Nephron (organoid): ENCODE measurements at regions not wholly inside any gene's neighbourhood (a gene's known extent, or its start where the extent isn't known, plus 50 kb on each side); places are given as distances from the start of the nearest gene placed in this dataset.

ENCODE experiments used
- H3K27ac Mint-ChIP-seq, 3 experiments: 2 replicates each; pipeline ENCODE4 v1.8.0; 2020; ENCODE audit warnings: mixed read lengths in 3 of 3, mild to moderate bottlenecking in 2 of 3, moderate library complexity in 1 of 3
- H3K27me3 Mint-ChIP-seq: 2 replicates; pipeline ENCODE4 v1.8.0; 2021; ENCODE audit warnings: low read depth, mild to moderate bottlenecking, moderate library complexity, mixed read lengths
- H3K36me3 Mint-ChIP-seq: 2 replicates; pipeline ENCODE4 v1.8.0; 2020; ENCODE audit warnings: low read depth, mixed read lengths
- H3K4me1 Mint-ChIP-seq: 2 replicates; pipeline ENCODE4 v1.8.0; 2020; ENCODE audit warnings: mixed read lengths
- H3K4me3 Mint-ChIP-seq, 3 experiments: 2 replicates each; pipeline ENCODE4 v1.8.0; 2020; ENCODE audit warnings: mild to moderate bottlenecking in 3 of 3, mixed read lengths in 3 of 3, moderate library complexity in 2 of 3
- H3K9me3 Mint-ChIP-seq: 2 replicates; pipeline ENCODE4 v1.8.0; 2020; ENCODE audit warnings: mixed read lengths
- TF ChIP-seq, protein P1 (sequence below), 3 experiments: fragments of 200-600 bp; sonication (generic); IDR thresholded peaks; one replicate each; pipeline ENCODE4 v1.5.0; 2021; ENCODE audit warnings: antibody characterized with exemption in 3 of 3; ENCODE audit not compliant: unreplicated experiment in 3 of 3

DNA sequence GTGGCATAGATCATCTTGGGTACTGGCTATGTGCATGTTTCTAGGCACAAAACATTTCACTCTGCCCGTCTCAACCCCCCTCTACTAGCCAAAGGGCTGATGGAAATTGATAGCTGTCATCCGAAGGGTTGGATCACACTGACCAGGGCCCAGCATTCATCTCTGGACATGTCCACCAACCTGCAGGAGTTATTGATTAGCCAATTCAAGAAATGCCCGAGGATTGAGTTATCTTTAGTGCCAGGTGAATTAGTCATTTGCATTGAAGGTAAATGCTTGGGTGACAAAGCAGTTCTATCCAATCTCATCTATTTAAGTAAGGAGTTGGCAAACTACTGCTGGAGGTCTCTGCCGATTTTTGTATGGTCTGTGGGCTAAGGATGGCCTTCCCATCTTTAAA, 80.1 kb downstream of the CD164 start:
- Mint-ChIP-seq H3K27me3 (peaks cover 4% of the 10 kb centered on the region), H3K27ac (no peak overlapping the region), H3K36me3 (no peaks in the 10 kb centered on the region), H3K4me1 (peaks cover 41% of the 10 kb centered on the region), H3K9me3 (no peaks in the 10 kb centered on the region), H3K4me3 (no peak overlapping the region)
- TF ChIP-seq, protein P1, sequence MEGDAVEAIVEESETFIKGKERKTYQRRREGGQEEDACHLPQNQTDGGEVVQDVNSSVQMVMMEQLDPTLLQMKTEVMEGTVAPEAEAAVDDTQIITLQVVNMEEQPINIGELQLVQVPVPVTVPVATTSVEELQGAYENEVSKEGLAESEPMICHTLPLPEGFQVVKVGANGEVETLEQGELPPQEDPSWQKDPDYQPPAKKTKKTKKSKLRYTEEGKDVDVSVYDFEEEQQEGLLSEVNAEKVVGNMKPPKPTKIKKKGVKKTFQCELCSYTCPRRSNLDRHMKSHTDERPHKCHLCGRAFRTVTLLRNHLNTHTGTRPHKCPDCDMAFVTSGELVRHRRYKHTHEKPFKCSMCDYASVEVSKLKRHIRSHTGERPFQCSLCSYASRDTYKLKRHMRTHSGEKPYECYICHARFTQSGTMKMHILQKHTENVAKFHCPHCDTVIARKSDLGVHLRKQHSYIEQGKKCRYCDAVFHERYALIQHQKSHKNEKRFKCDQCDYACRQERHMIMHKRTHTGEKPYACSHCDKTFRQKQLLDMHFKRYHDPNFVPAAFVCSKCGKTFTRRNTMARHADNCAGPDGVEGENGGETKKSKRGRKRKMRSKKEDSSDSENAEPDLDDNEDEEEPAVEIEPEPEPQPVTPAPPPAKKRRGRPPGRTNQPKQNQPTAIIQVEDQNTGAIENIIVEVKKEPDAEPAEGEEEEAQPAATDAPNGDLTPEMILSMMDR (IDR thresholded peaks at IDR 0.05; ENCODE audit: unreplicated experiment in 3 of 3): no peak

- no peaks in the 10 kb centered on the region for H3K27me3 Mint-ChIP-seq
- TF ChIP-seq, protein P1 (IDR thresholded peaks at IDR 0.05; ENCODE audit: unreplicated experiment in 3 of 3): no peak
- no peak overlapping the region for H3K4me3 Mint-ChIP-seq
- H3K36me3 Mint-ChIP-seq: no peaks in the 10 kb centered on the region
- H3K9me3 Mint-ChIP-seq: no peaks in the 10 kb centered on the region
- peaks cover 49% of the 10 kb centered on the region for H3K4me1 Mint-ChIP-seq
- no peak overlapping the region for H3K27ac Mint-ChIP-seq
These were observed 80.8 kb downstream of the CD164 start for GRCh38 chr6:109301418-109301817.

GRCh38 chr6:109300874-109301273, 81.4 kb downstream of the CD164 start:
- Mint-ChIP-seq H3K36me3 (no peaks in the 10 kb centered on the region), H3K27ac (no peak overlapping the region), H3K4me3 (no peak overlapping the region), H3K4me1 (peaks cover 51% of the 10 kb centered on the region), H3K27me3 (no peaks in the 10 kb centered on the region), H3K9me3 (no peaks in the 10 kb centered on the region)
- TF ChIP-seq, protein P1 (IDR thresholded peaks at IDR 0.05; ENCODE audit: unreplicated experiment in 3 of 3): no peak

DNA sequence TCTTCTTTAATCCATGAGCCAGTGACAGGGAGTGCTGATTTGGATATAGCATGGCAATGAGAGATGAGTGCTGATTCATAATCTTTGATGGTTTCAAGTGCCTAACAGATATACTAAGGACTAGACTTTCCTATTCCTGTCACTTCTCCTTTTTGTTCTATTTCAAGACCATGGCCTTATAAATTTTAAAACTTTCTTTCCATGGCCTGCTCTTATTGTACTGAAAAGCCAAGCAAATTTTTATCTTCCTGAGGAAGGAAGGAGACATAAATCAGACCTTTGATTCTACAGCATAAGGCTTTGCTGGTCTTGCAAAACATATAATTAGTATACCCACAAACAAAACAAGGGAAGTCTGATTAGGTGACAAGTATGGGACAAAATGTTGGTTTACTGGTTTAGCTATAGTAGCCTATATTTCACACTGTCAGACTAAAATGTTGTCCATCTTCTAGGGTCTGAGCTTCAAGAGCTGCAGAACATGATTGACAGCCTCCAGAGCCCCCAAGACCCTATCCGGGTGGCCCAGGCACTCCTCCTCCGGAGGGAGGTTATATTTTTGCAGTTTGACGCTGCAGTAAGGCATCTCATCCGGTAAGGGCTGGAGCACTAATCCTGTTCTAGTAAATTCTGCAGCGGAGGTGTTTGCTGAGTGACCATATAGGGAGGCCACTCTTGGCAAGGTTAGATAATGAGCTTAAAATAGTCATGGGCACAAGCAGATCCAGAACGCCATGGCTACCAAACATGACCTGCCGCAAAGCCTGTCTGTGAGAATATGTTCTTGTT, 82.3 kb downstream of the CD164 start:
- TF ChIP-seq, protein P1 (IDR thresholded peaks at IDR 0.05; ENCODE audit: unreplicated experiment in 3 of 3): no peak
- H3K27me3 Mint-ChIP-seq: no peaks in the 10 kb centered on the region
- H3K36me3 Mint-ChIP-seq: no peaks in the 10 kb centered on the region
- H3K9me3 Mint-ChIP-seq: no peaks in the 10 kb centered on the region
- peak overlapping the region in 1 of 3 experiments; percentile 31 for H3K27ac Mint-ChIP-seq
- H3K4me1 Mint-ChIP-seq: peaks cover 49% of the 10 kb centered on the region
- no peak overlapping the region for H3K4me3 Mint-ChIP-seq

GRCh38 chr6:109299265-109299607, 83.0 kb downstream of the CD164 start:
- TF ChIP-seq, protein P1 (IDR thresholded peaks at IDR 0.05; ENCODE audit: unreplicated experiment in 3 of 3): no peak
- no peaks in the 10 kb centered on the region for H3K9me3 Mint-ChIP-seq
- peak overlapping the region in 1 of 3 experiments; percentile 77 for H3K27ac Mint-ChIP-seq
- H3K4me1 Mint-ChIP-seq: peaks cover 44% of the 10 kb centered on the region
- no peaks in the 10 kb centered on the region for H3K36me3 Mint-ChIP-seq
- H3K27me3 Mint-ChIP-seq: no peaks in the 10 kb centered on the region
- no peak overlapping the region for H3K4me3 Mint-ChIP-seq
